Hepatocyte (in vitro differentiated cells): ENCODE measurements at regions not wholly inside any gene's neighbourhood (a gene's known extent, or its start where the extent isn't known, plus 50 kb on each side); places are given as distances from the start of the nearest gene placed in this dataset.

Source experiments
- CTCF ChIP-seq: fragments of 200-600 bp; sonication (generic); IDR thresholded peaks from 2 replicates; pipeline ENCODE4 v1.5.1; 2016; ENCODE audit warnings: antibody characterized with exemption, mild to moderate bottlenecking; ENCODE audit not compliant: poor library complexity
- EZH2 ChIP-seq: fragments of 200-600 bp; sonication (generic); IDR thresholded peaks from 2 replicates; pipeline ENCODE4 v1.6.1; 2016; ENCODE audit warnings: antibody characterized with exemption, mild to moderate bottlenecking, borderline replicate concordance

GRCh38 chr9:118785456-118785855 lies 583.8 kb downstream of the BRINP1 start:
- TF ChIP-seq CTCF, result no peak
- TF ChIP-seq EZH2, result no peak
